ENCODE measurements at regions not wholly inside any gene's neighbourhood (a gene's known extent, or its start where the extent isn't known, plus 50 kb on each side); places are given as distances from the start of the nearest gene placed in this dataset.

DNA sequence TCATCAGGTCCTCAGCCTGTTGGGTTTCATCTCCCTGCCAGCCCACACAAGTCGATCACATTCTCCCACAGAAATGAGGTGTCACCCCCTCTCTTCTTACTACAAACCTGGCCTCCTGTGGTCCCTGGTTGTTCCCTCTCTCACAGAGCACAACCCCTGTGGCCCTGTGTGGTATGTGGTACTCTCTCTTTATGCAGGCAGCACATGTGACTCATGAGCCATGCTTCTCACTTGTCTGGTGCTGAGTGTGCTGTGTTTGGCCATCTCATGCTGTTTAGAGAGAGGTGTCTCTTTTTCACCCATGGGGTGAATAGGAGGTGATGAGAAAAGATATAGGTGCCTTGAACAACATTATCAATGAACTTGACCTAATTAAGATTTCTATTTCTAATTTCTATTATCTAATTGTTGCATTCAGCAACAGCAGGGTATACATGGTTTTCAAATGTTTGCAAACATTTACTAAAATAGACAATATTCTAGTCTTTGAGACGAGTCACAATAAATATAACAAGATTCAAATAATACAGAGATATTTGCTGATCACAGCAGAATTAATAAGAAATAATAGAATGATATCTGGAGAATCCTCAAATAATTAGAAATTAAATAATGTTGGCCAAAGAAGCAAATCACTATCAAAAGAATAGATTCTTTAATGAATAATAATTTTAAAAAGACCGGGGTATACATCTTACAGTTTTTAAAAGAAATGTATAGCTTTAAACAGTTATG, 633.8 kb upstream of the IGFBP3 start:
- Histone ChIP-seq H3K4me3 (ENCODE audit: low read depth in 1 of 2, low read length in 2 of 2) (no peak overlapping the region), H3K27ac (ENCODE audit: low read depth in 2 of 2, low read length in 1 of 2) (no peak overlapping the region), H3K9me3 (ENCODE audit: control insufficient read depth in 2 of 2, insufficient read depth in 1 of 2, low read depth in 1 of 2, low read length in 1 of 2) (no peaks in the 10 kb centered on the region), H3K27me3 (ENCODE audit: control insufficient read depth in 1 of 2, insufficient read depth in 2 of 2, low read length in 2 of 2) (no peaks in the 10 kb centered on the region), H3K36me3 (ENCODE audit: control insufficient read depth in 2 of 2, insufficient read depth in 2 of 2, low read length in 1 of 2) (no peaks in the 10 kb centered on the region), H3K4me1 (ENCODE audit: control insufficient read depth in 2 of 2, insufficient read depth in 2 of 2, low read length in 1 of 2) (no peaks in the 10 kb centered on the region)
- 89 to 90% methylated on average over 3 of the region's 3 CpGs for WGBS, 2 donors

DNA sequence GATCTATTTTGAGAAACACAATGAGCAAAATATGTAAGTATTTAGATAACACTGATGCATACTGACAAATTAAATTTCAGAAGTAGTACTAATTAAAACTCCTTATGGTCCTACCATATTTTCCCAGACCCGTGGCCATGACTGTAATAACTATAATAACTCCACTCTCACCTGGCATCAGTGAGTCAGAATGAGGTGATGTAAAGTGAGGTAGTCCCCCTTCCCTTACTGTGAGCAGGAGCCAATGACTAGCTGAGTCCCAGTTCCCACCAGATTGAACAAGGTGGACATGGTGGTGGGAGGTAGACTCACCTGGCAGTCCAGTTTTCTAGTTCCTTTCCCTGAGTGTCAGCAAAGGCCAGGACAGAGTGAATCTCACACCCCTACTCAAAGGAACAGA, 630.5 kb upstream of the IGFBP3 start:
- H3K4me1 ChIP-seq (ENCODE audit: control insufficient read depth in 2 of 2, insufficient read depth in 2 of 2, low read length in 1 of 2) = no peaks in the 10 kb centered on the region
- H3K4me3 ChIP-seq (ENCODE audit: low read depth in 1 of 2, low read length in 2 of 2) = no peak overlapping the region
- no peaks in the 10 kb centered on the region for H3K36me3 ChIP-seq (ENCODE audit: control insufficient read depth in 2 of 2, insufficient read depth in 2 of 2, low read length in 1 of 2)
- H3K27me3 ChIP-seq (ENCODE audit: control insufficient read depth in 1 of 2, insufficient read depth in 2 of 2, low read length in 2 of 2) = no peaks in the 10 kb centered on the region
- WGBS, 2 donors = 79 to 93% methylated on average over 1 of the region's 1 CpG
- no peak overlapping the region for H3K27ac ChIP-seq (ENCODE audit: low read depth in 2 of 2, low read length in 1 of 2)
- no peaks in the 10 kb centered on the region for H3K9me3 ChIP-seq (ENCODE audit: control insufficient read depth in 2 of 2, insufficient read depth in 1 of 2, low read depth in 1 of 2, low read length in 1 of 2)

DNA sequence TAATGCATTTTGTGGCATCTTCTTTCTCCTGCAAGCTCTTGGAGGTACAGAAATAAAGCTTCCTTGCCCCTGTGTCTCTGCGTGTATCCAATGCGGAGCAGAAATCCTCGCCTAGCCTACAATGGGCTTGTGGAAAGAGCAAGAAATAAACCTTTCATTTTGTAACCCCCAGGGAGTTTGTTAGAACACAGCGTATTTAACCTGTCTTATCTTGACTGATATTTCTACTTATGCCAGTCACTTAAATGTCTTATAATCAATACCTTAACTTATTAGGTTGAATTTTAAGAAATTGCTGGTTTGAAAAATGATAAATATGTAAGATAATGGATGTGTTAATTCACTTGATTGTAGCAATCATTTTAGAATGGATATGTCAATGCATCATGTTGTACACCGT, 629.8 kb upstream of the IGFBP3 start:
- Histone ChIP-seq H3K4me1 (ENCODE audit: control insufficient read depth in 2 of 2, insufficient read depth in 2 of 2, low read length in 1 of 2) (no peaks in the 10 kb centered on the region), H3K4me3 (ENCODE audit: low read depth in 1 of 2, low read length in 2 of 2) (no peak overlapping the region), H3K27me3 (ENCODE audit: control insufficient read depth in 1 of 2, insufficient read depth in 2 of 2, low read length in 2 of 2) (no peaks in the 10 kb centered on the region), H3K27ac (ENCODE audit: low read depth in 2 of 2, low read length in 1 of 2) (no peak overlapping the region), H3K9me3 (ENCODE audit: control insufficient read depth in 2 of 2, insufficient read depth in 1 of 2, low read depth in 1 of 2, low read length in 1 of 2) (no peaks in the 10 kb centered on the region), H3K36me3 (ENCODE audit: control insufficient read depth in 2 of 2, insufficient read depth in 2 of 2, low read length in 1 of 2) (no peaks in the 10 kb centered on the region)
- WGBS, 2 donors = 59 to 60% methylated on average over 5 of the region's 5 CpGs

- 50 to 53% methylated on average over 3 of the region's 3 CpGs for WGBS, 2 donors
- Histone ChIP-seq H3K9me3 (ENCODE audit: control insufficient read depth in 2 of 2, insufficient read depth in 1 of 2, low read depth in 1 of 2, low read length in 1 of 2) (no peaks in the 10 kb centered on the region), H3K36me3 (ENCODE audit: control insufficient read depth in 2 of 2, insufficient read depth in 2 of 2, low read length in 1 of 2) (no peaks in the 10 kb centered on the region), H3K27me3 (ENCODE audit: control insufficient read depth in 1 of 2, insufficient read depth in 2 of 2, low read length in 2 of 2) (no peaks in the 10 kb centered on the region), H3K4me3 (ENCODE audit: low read depth in 1 of 2, low read length in 2 of 2) (no peak overlapping the region), H3K4me1 (ENCODE audit: control insufficient read depth in 2 of 2, insufficient read depth in 2 of 2, low read length in 1 of 2) (no peaks in the 10 kb centered on the region), H3K27ac (ENCODE audit: low read depth in 2 of 2, low read length in 1 of 2) (no peak overlapping the region)
These were observed 629.0 kb upstream of the IGFBP3 start for GRCh38 chr7:46549892-46550639.

- no peak overlapping the region for H3K4me3 ChIP-seq (ENCODE audit: low read depth in 1 of 2, low read length in 2 of 2)
- no peaks in the 10 kb centered on the region for H3K4me1 ChIP-seq (ENCODE audit: control insufficient read depth in 2 of 2, insufficient read depth in 2 of 2, low read length in 1 of 2)
- WGBS, 2 donors = 33 to 34% methylated on average over 1 of the region's 1 CpG
- H3K27ac ChIP-seq (ENCODE audit: low read depth in 2 of 2, low read length in 1 of 2) = no peak overlapping the region
- no peaks in the 10 kb centered on the region for H3K27me3 ChIP-seq (ENCODE audit: control insufficient read depth in 1 of 2, insufficient read depth in 2 of 2, low read length in 2 of 2)
- H3K36me3 ChIP-seq (ENCODE audit: control insufficient read depth in 2 of 2, insufficient read depth in 2 of 2, low read length in 1 of 2) = no peaks in the 10 kb centered on the region
- no peaks in the 10 kb centered on the region for H3K9me3 ChIP-seq (ENCODE audit: control insufficient read depth in 2 of 2, insufficient read depth in 1 of 2, low read depth in 1 of 2, low read length in 1 of 2)
These were observed 628.3 kb upstream of the IGFBP3 start for GRCh38 chr7:46549347-46549746.

GRCh38 chr7:46547044-46547443, 626.0 kb upstream of the IGFBP3 start:
- Histone ChIP-seq H3K4me3 (ENCODE audit: low read depth in 1 of 2, low read length in 2 of 2) (no peak overlapping the region), H3K9me3 (ENCODE audit: control insufficient read depth in 2 of 2, insufficient read depth in 1 of 2, low read depth in 1 of 2, low read length in 1 of 2) (no peaks in the 10 kb centered on the region), H3K27me3 (ENCODE audit: control insufficient read depth in 1 of 2, insufficient read depth in 2 of 2, low read length in 2 of 2) (no peaks in the 10 kb centered on the region), H3K27ac (ENCODE audit: low read depth in 2 of 2, low read length in 1 of 2) (no peak overlapping the region), H3K4me1 (ENCODE audit: control insufficient read depth in 2 of 2, insufficient read depth in 2 of 2, low read length in 1 of 2) (no peaks in the 10 kb centered on the region), H3K36me3 (ENCODE audit: control insufficient read depth in 2 of 2, insufficient read depth in 2 of 2, low read length in 1 of 2) (no peaks in the 10 kb centered on the region)

- Histone ChIP-seq H3K9me3 (ENCODE audit: control insufficient read depth in 2 of 2, insufficient read depth in 1 of 2, low read depth in 1 of 2, low read length in 1 of 2) (no peaks in the 10 kb centered on the region), H3K4me3 (ENCODE audit: low read depth in 1 of 2, low read length in 2 of 2) (no peak overlapping the region), H3K27ac (ENCODE audit: low read depth in 2 of 2, low read length in 1 of 2) (no peak overlapping the region), H3K36me3 (ENCODE audit: control insufficient read depth in 2 of 2, insufficient read depth in 2 of 2, low read length in 1 of 2) (no peaks in the 10 kb centered on the region), H3K4me1 (ENCODE audit: control insufficient read depth in 2 of 2, insufficient read depth in 2 of 2, low read length in 1 of 2) (no peaks in the 10 kb centered on the region), H3K27me3 (ENCODE audit: control insufficient read depth in 1 of 2, insufficient read depth in 2 of 2, low read length in 2 of 2) (no peaks in the 10 kb centered on the region)
- WGBS, 2 donors = 32 to 44% methylated on average over 1 of the region's 1 CpG
These were observed 624.7 kb upstream of the IGFBP3 start for GRCh38 chr7:46545790-46546189.

- no peaks in the 10 kb centered on the region for H3K4me1 ChIP-seq (ENCODE audit: control insufficient read depth in 2 of 2, insufficient read depth in 2 of 2, low read length in 1 of 2)
- no peak overlapping the region for H3K27ac ChIP-seq (ENCODE audit: low read depth in 2 of 2, low read length in 1 of 2)
- H3K4me3 ChIP-seq (ENCODE audit: low read depth in 1 of 2, low read length in 2 of 2) = no peak overlapping the region
- H3K9me3 ChIP-seq (ENCODE audit: control insufficient read depth in 2 of 2, insufficient read depth in 1 of 2, low read depth in 1 of 2, low read length in 1 of 2) = no peaks in the 10 kb centered on the region
- H3K36me3 ChIP-seq (ENCODE audit: control insufficient read depth in 2 of 2, insufficient read depth in 2 of 2, low read length in 1 of 2) = no peaks in the 10 kb centered on the region
- WGBS, 2 donors = 7 to 12% methylated on average over 2 of the region's 2 CpGs
- H3K27me3 ChIP-seq (ENCODE audit: control insufficient read depth in 1 of 2, insufficient read depth in 2 of 2, low read length in 2 of 2) = no peaks in the 10 kb centered on the region
These were observed 623.4 kb upstream of the IGFBP3 start for GRCh38 chr7:46544396-46545008.

GRCh38 chr7:46542076-46542475, 621.0 kb upstream of the IGFBP3 start:
- no peak overlapping the region for H3K27ac ChIP-seq (ENCODE audit: low read depth in 2 of 2, low read length in 1 of 2)
- no peaks in the 10 kb centered on the region for H3K27me3 ChIP-seq (ENCODE audit: control insufficient read depth in 1 of 2, insufficient read depth in 2 of 2, low read length in 2 of 2)
- no peak overlapping the region for H3K4me3 ChIP-seq (ENCODE audit: low read depth in 1 of 2, low read length in 2 of 2)
- H3K9me3 ChIP-seq (ENCODE audit: control insufficient read depth in 2 of 2, insufficient read depth in 1 of 2, low read depth in 1 of 2, low read length in 1 of 2) = no peaks in the 10 kb centered on the region
- 88 to 97% methylated on average over 1 of the region's 1 CpG for WGBS, 2 donors
- no peaks in the 10 kb centered on the region for H3K36me3 ChIP-seq (ENCODE audit: control insufficient read depth in 2 of 2, insufficient read depth in 2 of 2, low read length in 1 of 2)
- no peaks in the 10 kb centered on the region for H3K4me1 ChIP-seq (ENCODE audit: control insufficient read depth in 2 of 2, insufficient read depth in 2 of 2, low read length in 1 of 2)

Measured in esophagus (tissue), 2 donors.